HepG2 (cell line): ENCODE measurements at regions not wholly inside any gene's neighbourhood (a gene's known extent, or its start where the extent isn't known, plus 50 kb on each side); places are given as distances from the start of the nearest gene placed in this dataset.

Experiments
- HMGXB3 ChIP-seq: sonication (generic); formaldehyde crosslinking; IDR thresholded peaks from 2 replicates; pipeline ENCODE4 v1.4.0; 2020; ENCODE audit warnings: missing genetic modification reagents, borderline replicate concordance
- SP140L ChIP-seq: sonication (generic); formaldehyde crosslinking; IDR thresholded peaks from 2 replicates; pipeline ENCODE4 v1.4.0; 2020; ENCODE audit warnings: missing genetic modification reagents, borderline replicate concordance
- TFDP1 ChIP-seq: IDR thresholded peaks from 2 replicates; pipeline ENCODE4 v1.6.1; 2016; ENCODE audit warnings: missing compliant biosample characterization, missing genetic modification reagents, borderline replicate concordance
- ZFP1 ChIP-seq: IDR thresholded peaks from 2 replicates; pipeline ENCODE4 v1.6.1; 2016
- ZFYVE20 ChIP-seq: sonication (generic); formaldehyde crosslinking; IDR thresholded peaks from 2 replicates; pipeline ENCODE4 v1.8.0; 2023; ENCODE audit warnings: low read depth, mild to moderate bottlenecking, moderate library complexity, missing genetic modification reagents, borderline replicate concordance
- ZNF512 ChIP-seq: sonication (generic); formaldehyde crosslinking; IDR thresholded peaks from 2 replicates; pipeline ENCODE4 v1.4.0; 2020; ENCODE audit warnings: mild to moderate bottlenecking, missing genetic modification reagents
- TF ChIP-seq, protein P1 (sequence below): IDR thresholded peaks from 2 replicates; pipeline ENCODE4 v1.6.1; 2016; ENCODE audit warnings: low read depth, missing genetic modification reagents, missing compliant biosample characterization
- TF ChIP-seq, protein P2 (sequence below): sonication (generic); formaldehyde crosslinking; IDR thresholded peaks from 2 replicates; pipeline ENCODE4 v1.5.1; 2020; ENCODE audit warnings: missing genetic modification reagents, mild to moderate bottlenecking, borderline replicate concordance

DNA sequence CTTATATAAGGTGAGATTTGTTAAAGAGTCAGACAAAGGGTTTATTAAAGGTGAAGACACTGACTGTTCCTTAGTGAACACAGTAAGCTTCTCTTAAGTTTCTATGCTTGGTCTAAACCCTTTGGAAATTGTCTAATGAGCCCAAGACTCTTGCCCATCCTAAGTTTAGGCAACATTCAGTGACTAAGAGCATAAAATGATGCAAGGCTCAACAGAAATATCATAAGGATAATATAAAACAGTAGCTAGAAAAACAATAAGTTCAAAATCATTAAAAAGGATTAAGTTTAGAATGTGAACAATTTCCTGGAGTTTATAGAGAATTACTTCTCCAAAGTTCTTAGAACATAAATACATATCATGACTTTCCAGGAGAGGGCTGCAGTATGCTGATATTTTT lies 108.9 kb upstream of the PDC start (continued):
- TF ChIP-seq, protein P1, sequence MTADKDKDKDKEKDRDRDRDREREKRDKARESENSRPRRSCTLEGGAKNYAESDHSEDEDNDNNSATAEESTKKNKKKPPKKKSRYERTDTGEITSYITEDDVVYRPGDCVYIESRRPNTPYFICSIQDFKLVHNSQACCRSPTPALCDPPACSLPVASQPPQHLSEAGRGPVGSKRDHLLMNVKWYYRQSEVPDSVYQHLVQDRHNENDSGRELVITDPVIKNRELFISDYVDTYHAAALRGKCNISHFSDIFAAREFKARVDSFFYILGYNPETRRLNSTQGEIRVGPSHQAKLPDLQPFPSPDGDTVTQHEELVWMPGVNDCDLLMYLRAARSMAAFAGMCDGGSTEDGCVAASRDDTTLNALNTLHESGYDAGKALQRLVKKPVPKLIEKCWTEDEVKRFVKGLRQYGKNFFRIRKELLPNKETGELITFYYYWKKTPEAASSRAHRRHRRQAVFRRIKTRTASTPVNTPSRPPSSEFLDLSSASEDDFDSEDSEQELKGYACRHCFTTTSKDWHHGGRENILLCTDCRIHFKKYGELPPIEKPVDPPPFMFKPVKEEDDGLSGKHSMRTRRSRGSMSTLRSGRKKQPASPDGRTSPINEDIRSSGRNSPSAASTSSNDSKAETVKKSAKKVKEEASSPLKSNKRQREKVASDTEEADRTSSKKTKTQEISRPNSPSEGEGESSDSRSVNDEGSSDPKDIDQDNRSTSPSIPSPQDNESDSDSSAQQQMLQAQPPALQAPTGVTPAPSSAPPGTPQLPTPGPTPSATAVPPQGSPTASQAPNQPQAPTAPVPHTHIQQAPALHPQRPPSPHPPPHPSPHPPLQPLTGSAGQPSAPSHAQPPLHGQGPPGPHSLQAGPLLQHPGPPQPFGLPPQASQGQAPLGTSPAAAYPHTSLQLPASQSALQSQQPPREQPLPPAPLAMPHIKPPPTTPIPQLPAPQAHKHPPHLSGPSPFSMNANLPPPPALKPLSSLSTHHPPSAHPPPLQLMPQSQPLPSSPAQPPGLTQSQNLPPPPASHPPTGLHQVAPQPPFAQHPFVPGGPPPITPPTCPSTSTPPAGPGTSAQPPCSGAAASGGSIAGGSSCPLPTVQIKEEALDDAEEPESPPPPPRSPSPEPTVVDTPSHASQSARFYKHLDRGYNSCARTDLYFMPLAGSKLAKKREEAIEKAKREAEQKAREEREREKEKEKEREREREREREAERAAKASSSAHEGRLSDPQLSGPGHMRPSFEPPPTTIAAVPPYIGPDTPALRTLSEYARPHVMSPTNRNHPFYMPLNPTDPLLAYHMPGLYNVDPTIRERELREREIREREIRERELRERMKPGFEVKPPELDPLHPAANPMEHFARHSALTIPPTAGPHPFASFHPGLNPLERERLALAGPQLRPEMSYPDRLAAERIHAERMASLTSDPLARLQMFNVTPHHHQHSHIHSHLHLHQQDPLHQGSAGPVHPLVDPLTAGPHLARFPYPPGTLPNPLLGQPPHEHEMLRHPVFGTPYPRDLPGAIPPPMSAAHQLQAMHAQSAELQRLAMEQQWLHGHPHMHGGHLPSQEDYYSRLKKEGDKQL (CRISPR knock-in tag), result no peak
- no peak for TF ChIP-seq ZNF512 (CRISPR knock-in tag)
- no peak for TF ChIP-seq ZFP1 (CRISPR knock-in tag)
- TF ChIP-seq ZFYVE20, result no peak
- TF ChIP-seq, protein P2, sequence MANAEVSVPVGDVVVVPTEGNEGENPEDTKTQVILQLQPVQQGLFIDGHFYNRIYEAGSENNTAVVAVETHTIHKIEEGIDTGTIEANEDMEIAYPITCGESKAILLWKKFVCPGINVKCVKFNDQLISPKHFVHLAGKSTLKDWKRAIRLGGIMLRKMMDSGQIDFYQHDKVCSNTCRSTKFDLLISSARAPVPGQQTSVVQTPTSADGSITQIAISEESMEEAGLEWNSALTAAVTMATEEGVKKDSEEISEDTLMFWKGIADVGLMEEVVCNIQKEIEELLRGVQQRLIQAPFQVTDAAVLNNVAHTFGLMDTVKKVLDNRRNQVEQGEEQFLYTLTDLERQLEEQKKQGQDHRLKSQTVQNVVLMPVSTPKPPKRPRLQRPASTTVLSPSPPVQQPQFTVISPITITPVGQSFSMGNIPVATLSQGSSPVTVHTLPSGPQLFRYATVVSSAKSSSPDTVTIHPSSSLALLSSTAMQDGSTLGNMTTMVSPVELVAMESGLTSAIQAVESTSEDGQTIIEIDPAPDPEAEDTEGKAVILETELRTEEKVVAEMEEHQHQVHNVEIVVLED, result no peak
- no peak for TF ChIP-seq TFDP1
- TF ChIP-seq HMGXB3 (CRISPR knock-in tag), result no peak
- no peak for TF ChIP-seq SP140L
